HepG2 (cell line): ENCODE measurements at regions not wholly inside any gene's neighbourhood (a gene's known extent, or its start where the extent isn't known, plus 50 kb on each side); places are given as distances from the start of the nearest gene placed in this dataset.

Experiments
- CCAR2 ChIP-seq: fragments of 200-400 bp; formaldehyde crosslinking; optimal IDR thresholded peaks from 2 replicates; pipeline ENCODE3; 2018; ENCODE audit warnings: low read depth, mild to moderate bottlenecking, low read length, moderate library complexity
- CREB1 ChIP-seq, 2 experiments: fragments of 450-650 bp in 1 of 2; IDR thresholded peaks; 2 replicates each; pipeline ENCODE4 v1.6.1; 2016 to 2017; ENCODE audit warnings: control low read depth in 1 of 2, mild to moderate bottlenecking in 1 of 2, missing compliant biosample characterization in 1 of 2, missing genetic modification characterization in 1 of 2
- EZH2 ChIP-seq: conservative IDR thresholded peaks from 2 replicates; pipeline ENCODE4 v1.6.1; 2012; ENCODE audit warnings: mild to moderate bottlenecking, low read depth, low read length, moderate library complexity
- HDAC2 ChIP-seq: sonication (generic); formaldehyde crosslinking; IDR thresholded peaks from 2 replicates; pipeline ENCODE4 v1.4.0; 2020; ENCODE audit warnings: missing genetic modification reagents
- ISX ChIP-seq: sonication (generic); formaldehyde crosslinking; conservative IDR thresholded peaks from 2 replicates; pipeline ENCODE4 v1.5.0; 2020; ENCODE audit warnings: missing genetic modification reagents
- NR2F1 ChIP-seq, 2 experiments: fragments of 450-650 bp in 1 of 2; formaldehyde crosslinking in 1 of 2; IDR thresholded peaks; 2 replicates each; pipeline versions ENCODE4 v1.5.0 to v1.6.1; 2016 to 2020; ENCODE audit warnings: mild to moderate bottlenecking in 1 of 2, missing compliant biosample characterization in 1 of 2, missing genetic modification reagents in 1 of 2, moderate library complexity in 1 of 2
- RXRA ChIP-seq: sonication (generic); formaldehyde crosslinking; IDR thresholded peaks from 2 replicates; pipeline ENCODE4 v1.5.1; 2020; ENCODE audit warnings: missing genetic modification reagents
- SMARCC2 ChIP-seq: fragments of 450-650 bp; IDR thresholded peaks from 2 replicates; pipeline ENCODE4 v1.6.1; 2017; ENCODE audit warnings: antibody characterized with exemption, mild to moderate bottlenecking
- TBX2 ChIP-seq: sonication (generic); formaldehyde crosslinking; IDR thresholded peaks from 2 replicates; pipeline ENCODE4 v1.5.0; 2020; ENCODE audit warnings: missing genetic modification reagents, mild to moderate bottlenecking, borderline replicate concordance
- ZBTB20 ChIP-seq: sonication (generic); formaldehyde crosslinking; IDR thresholded peaks from 2 replicates; pipeline ENCODE4 v1.8.1; 2023; ENCODE audit warnings: missing genetic modification reagents, low read depth, mild to moderate bottlenecking, borderline replicate concordance
- ZMAT3 ChIP-seq: sonication (generic); formaldehyde crosslinking; conservative IDR thresholded peaks from 2 replicates; pipeline ENCODE4 v1.7.0; 2021; ENCODE audit warnings: missing genetic modification reagents
- ZNF180 ChIP-seq: sonication (generic); formaldehyde crosslinking; IDR thresholded peaks from 2 replicates; pipeline ENCODE4 v1.4.0; 2020; ENCODE audit warnings: low read depth, missing genetic modification reagents, borderline replicate concordance
- TF ChIP-seq, protein P1 (sequence below): sonication (generic); formaldehyde crosslinking; IDR thresholded peaks from 2 replicates; pipeline ENCODE4 v1.5.0; 2020; ENCODE audit warnings: mild to moderate bottlenecking, missing genetic modification reagents, moderate library complexity
- TF ChIP-seq, protein P2 (sequence below): IDR thresholded peaks from 2 replicates; pipeline ENCODE4 v1.6.1; 2016

DNA sequence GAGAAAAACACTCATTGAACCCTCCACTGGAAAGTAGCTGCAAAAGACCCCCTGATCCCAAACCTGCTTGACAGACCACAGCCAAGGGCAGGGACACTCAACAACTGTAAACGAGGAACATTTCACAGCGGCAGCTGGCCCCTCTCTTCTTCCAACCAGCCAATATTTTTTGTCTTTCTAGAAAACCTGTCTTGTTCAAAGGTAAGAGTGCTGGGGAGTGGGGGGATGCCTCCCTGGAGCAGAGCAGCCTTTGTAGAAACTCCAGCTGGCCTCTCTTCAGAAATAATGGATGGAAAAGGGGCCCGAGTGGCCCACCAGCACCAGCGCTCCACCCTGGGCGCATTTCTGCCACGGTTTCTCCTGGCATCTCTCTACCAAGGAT is 384.0 kb downstream of the RRAGC start:
- TF ChIP-seq RXRA (CRISPR knock-in tag) (no peak), TBX2 (no peak), HDAC2 (CRISPR knock-in tag) (no peak), SMARCC2 (no peak), ZNF180 (CRISPR knock-in tag) (no peak), NR2F1 (CRISPR knock-in tag; IDR thresholded peaks at IDR 0.05) (no peak), ISX (CRISPR knock-in tag) (no peak), ZMAT3 (CRISPR knock-in tag) (no peak), EZH2 (no peak), CREB1 (IDR thresholded peaks at IDR 0.05) (no peak), CREB1 (CRISPR knock-in tag; IDR thresholded peaks at IDR 0.05) (no peak), CCAR2 (no peak), ZBTB20 (CRISPR knock-in tag) (no peak)
- TF ChIP-seq, protein P1, sequence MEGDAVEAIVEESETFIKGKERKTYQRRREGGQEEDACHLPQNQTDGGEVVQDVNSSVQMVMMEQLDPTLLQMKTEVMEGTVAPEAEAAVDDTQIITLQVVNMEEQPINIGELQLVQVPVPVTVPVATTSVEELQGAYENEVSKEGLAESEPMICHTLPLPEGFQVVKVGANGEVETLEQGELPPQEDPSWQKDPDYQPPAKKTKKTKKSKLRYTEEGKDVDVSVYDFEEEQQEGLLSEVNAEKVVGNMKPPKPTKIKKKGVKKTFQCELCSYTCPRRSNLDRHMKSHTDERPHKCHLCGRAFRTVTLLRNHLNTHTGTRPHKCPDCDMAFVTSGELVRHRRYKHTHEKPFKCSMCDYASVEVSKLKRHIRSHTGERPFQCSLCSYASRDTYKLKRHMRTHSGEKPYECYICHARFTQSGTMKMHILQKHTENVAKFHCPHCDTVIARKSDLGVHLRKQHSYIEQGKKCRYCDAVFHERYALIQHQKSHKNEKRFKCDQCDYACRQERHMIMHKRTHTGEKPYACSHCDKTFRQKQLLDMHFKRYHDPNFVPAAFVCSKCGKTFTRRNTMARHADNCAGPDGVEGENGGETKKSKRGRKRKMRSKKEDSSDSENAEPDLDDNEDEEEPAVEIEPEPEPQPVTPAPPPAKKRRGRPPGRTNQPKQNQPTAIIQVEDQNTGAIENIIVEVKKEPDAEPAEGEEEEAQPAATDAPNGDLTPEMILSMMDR, result no peak
- TF ChIP-seq, protein P2, sequence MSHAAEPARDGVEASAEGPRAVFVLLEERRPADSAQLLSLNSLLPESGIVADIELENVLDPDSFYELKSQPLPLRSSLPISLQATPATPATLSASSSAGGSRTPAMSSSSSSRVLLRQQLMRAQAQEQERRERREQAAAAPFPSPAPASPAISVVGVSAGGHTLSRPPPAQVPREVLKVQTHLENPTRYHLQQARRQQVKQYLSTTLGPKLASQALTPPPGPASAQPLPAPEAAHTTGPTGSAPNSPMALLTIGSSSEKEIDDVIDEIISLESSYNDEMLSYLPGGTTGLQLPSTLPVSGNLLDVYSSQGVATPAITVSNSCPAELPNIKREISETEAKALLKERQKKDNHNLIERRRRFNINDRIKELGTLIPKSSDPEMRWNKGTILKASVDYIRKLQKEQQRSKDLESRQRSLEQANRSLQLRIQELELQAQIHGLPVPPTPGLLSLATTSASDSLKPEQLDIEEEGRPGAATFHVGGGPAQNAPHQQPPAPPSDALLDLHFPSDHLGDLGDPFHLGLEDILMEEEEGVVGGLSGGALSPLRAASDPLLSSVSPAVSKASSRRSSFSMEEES (CRISPR knock-in tag), result no peak
